ENCODE measurements at regions not wholly inside any gene's neighbourhood (a gene's known extent, or its start where the extent isn't known, plus 50 kb on each side); places are given as distances from the start of the nearest gene placed in this dataset.

DNA sequence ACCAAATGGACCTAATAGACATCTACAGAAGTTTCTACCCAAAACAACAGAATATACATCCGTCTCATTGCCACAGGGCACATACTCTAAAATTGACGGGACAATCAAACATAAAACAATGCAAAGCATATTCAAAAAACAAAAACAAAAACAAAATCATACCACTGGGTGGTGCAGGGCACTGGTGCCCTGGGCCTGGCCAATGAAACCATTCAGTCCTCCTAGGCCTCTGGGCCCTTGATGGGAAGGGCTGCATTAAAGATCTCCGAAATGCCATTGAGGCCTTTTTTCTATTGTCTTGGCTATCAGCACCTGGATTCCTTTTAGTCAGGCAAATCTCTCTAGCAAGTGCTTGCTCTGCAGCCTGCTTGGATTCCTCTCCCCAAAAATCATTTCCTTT lies 213.9 kb upstream of the ZCCHC13 start:
- H3K4me3 ChIP-seq (ENCODE audit: low read depth, poor library complexity, severe bottlenecking) = no peak overlapping the region
- TF ChIP-seq, protein P1, sequence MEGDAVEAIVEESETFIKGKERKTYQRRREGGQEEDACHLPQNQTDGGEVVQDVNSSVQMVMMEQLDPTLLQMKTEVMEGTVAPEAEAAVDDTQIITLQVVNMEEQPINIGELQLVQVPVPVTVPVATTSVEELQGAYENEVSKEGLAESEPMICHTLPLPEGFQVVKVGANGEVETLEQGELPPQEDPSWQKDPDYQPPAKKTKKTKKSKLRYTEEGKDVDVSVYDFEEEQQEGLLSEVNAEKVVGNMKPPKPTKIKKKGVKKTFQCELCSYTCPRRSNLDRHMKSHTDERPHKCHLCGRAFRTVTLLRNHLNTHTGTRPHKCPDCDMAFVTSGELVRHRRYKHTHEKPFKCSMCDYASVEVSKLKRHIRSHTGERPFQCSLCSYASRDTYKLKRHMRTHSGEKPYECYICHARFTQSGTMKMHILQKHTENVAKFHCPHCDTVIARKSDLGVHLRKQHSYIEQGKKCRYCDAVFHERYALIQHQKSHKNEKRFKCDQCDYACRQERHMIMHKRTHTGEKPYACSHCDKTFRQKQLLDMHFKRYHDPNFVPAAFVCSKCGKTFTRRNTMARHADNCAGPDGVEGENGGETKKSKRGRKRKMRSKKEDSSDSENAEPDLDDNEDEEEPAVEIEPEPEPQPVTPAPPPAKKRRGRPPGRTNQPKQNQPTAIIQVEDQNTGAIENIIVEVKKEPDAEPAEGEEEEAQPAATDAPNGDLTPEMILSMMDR (IDR thresholded peaks at IDR 0.05) = no peak
- TF ChIP-seq POLR2A (IDR thresholded peaks at IDR 0.05) = no peak
- WGBS, 2 donors = 33 to 49% methylated on average over 3 of the region's 3 CpGs
- no peak for DNase-seq (ENCODE audit: low spot score in 2 of 2)
- intact Hi-C loops (cut with DNase I; ENCODE audit: low total_unique reads) = no loop called here

DNA sequence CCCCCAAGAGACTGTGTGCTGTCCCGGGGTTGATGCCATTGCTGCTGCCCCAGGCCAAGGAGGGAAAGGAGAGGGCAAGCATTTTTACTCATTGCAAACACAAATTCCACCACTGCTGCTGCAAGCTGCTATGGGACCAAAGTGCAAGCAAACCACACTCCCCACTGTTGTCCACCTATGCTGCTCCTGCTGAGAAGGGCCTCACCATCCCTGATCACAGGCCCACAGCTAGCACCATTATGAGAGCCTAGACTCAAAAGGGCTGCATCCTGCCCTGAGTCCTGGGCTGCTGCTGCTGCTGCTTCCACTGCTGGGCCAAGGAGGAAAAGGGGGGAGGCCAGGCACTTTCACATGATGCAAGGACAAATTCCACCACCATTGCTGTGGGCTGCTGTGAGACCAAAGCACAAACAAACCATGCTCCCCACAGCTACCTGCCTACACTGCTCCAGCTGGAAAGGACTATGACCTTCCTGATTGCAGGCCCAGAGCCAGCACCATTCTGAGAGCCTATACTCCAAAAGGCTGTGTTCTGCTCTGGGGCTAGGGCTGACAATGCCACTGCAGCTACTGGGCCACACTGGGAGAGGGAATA lies 218.2 kb upstream of the ZCCHC13 start:
- DNase-seq (ENCODE audit: low spot score in 2 of 2) = no peak
- intact Hi-C loops (cut with DNase I; ENCODE audit: low total_unique reads) = no loop called here
- no peak for TF ChIP-seq POLR2A (IDR thresholded peaks at IDR 0.05)
- WGBS, 2 donors = 47 to 50% methylated on average over 1 of the region's 1 CpG
- no peak overlapping the region for H3K4me3 ChIP-seq (ENCODE audit: low read depth, poor library complexity, severe bottlenecking)

DNA sequence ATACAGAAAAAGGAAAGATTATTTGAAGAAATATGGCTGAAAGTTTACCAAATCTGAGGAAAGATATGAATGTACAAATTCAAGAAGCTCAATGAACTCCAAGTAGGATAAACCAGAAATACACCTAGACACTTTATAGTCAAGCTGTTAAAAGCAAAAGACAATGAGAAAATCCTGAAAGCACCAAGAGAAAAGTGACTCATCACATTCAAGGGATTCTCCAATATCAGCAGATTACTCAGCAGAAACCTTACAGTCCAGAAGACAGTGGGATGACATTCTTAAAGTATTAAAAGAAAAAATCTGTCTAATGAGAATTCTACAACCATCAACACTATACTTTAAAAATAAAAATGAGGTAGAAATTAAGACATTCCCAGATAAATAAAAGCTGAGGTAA lies 223.8 kb upstream of the ZCCHC13 start:
- H3K4me3 ChIP-seq (ENCODE audit: low read depth, poor library complexity, severe bottlenecking) = no peak overlapping the region
- intact Hi-C loops (cut with DNase I; ENCODE audit: low total_unique reads) = no loop called here
- no peak for DNase-seq (ENCODE audit: low spot score in 2 of 2)
- no peak for TF ChIP-seq POLR2A (IDR thresholded peaks at IDR 0.05)
- TF ChIP-seq, protein P1 (IDR thresholded peaks at IDR 0.05) = no peak

DNA sequence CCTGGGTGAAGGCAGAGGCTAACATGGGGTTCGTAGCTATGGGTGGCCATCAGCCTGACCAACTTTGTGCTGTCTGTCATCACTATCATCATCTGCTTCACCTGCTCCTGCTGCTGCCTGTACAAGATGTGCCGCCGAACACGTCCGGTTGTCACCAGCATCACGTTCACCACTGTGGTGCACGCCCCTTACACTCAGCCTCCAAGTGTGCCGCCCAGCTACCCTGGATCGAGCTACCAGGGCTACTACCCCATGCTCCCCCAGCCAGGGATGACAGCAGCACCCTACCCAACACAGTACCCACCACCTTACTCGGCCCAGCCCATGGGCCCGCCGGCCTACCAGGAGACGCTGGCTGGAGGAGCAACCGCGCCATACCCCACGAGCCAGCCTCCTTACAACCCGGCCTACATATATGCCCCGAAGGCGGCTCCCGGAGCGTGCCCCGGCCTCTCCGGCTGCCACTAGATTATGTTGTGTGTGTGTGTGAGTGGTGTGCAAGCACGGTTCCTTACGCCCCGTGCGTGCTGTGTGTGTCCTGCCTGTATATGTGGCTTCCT lies 213.4 kb upstream of the XIST start:
- DNase-seq (ENCODE audit: low spot score in 2 of 2) = no peak
- WGBS, 2 donors = 96% methylated on average over 16 to 22 of the region's 27 CpGs
- H3K4me3 ChIP-seq (ENCODE audit: low read depth, poor library complexity, severe bottlenecking) = no peak overlapping the region
- TF ChIP-seq POLR2A (IDR thresholded peaks at IDR 0.05) = no peak
- TF ChIP-seq, protein P1 (IDR thresholded peaks at IDR 0.05) = no peak
- intact Hi-C loops (cut with DNase I; ENCODE audit: low total_unique reads) = no loop called here

DNA sequence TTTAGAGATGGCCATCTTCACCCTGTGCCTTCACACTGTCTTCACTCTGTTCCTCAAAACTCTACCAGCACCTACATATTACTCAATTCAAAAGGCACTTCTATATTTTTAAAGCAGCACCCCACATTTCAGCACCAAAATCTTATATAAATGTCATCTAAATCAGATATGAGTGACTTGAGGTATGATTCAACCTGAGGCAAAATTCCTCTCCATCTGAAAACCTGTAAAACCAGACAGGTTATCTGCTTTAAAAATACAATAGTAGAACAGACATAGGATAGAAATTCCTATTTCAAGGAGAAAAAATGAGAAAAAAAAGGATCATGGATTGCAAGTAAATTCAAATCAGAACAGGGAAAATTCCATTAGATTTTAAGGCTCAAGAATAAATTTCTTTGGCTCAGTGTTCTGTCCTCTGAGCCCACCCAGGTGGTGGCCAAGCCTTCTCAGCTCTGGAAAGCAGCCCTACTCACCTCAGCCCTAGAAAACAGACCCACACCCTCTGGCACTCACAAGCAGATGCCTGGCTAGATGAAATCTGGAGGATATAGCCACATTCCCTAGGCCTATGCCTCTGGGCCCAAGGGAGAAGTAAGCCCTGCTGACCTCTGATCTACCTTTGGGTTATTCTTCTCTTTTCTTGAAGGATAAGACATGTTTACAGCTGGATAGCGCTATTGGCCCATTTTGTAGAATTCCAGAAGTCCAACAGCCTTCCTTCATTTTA lies 211.1 kb upstream of the XIST start:
- DNase-seq (ENCODE audit: low spot score in 2 of 2) = no peak
- intact Hi-C loops (cut with DNase I; ENCODE audit: low total_unique reads) = no loop called here
- WGBS, 2 donors = 55 to 90% methylated on average over 1 of the region's 1 CpG
- TF ChIP-seq POLR2A (IDR thresholded peaks at IDR 0.05) = no peak
- TF ChIP-seq, protein P1 (IDR thresholded peaks at IDR 0.05) = no peak
- H3K4me3 ChIP-seq (ENCODE audit: low read depth, poor library complexity, severe bottlenecking) = no peak overlapping the region

DNA sequence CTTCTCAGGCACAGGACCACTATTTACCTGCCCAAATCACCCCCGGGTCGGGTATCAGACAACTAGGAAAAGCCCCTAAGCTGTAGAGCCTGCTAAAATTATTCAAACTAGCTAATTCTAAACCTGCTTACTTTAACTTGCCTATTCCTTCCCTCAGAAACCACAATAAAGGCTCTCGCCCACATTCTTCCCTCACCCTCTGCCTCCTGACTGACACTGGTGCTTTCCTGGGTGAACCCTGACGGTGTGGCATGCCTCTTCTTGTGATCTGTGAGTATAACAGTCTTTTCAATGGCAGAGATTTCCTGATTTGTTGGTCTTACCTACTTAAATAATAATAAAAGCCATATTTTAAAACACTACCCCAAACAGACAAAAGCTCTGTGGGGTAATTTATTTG lies 209.4 kb upstream of the XIST start:
- no peak for DNase-seq (ENCODE audit: low spot score in 2 of 2)
- H3K4me3 ChIP-seq (ENCODE audit: low read depth, poor library complexity, severe bottlenecking) = no peak overlapping the region
- TF ChIP-seq, protein P1 (IDR thresholded peaks at IDR 0.05) = no peak
- no peak for TF ChIP-seq POLR2A (IDR thresholded peaks at IDR 0.05)
- intact Hi-C loops (cut with DNase I; ENCODE audit: low total_unique reads) = no loop called here
- 62 to 69% methylated on average over 4 of the region's 4 CpGs for WGBS, 2 donors
